ENCODE measurements at regions not wholly inside any gene's neighbourhood (a gene's known extent, or its start where the extent isn't known, plus 50 kb on each side); places are given as distances from the start of the nearest gene placed in this dataset.

DNA sequence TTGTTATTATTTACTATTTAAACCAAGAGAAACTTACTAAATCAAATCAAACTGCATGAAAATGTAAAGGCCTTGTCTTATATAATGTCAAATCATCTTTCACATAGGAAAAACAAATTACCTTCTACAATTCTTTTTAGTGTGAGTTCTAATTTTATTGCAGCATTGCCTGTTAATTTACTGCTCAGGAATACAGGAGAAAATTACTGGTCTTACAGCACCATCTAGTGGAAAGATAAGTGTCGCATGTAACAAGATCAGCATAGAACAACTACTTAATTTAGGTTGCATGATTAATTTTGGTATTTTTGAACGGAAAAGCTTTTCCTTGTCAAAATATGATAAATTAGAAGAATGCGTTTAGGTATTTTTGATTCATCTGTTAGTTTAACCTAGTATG is 502.7 kb downstream of the UQCRFS1 start:
- no peak overlapping the region for H2AK5ac ChIP-seq (ENCODE audit: insufficient read length, low read length)
- no peaks in the 10 kb centered on the region for H3K36me3 Mint-ChIP-seq (ENCODE audit: insufficient read depth in 1 of 3, low read depth in 3 of 3)
- no peak overlapping the region for H3T11ph ChIP-seq (ENCODE audit: low read length)
- no peak overlapping the region for H3K18ac ChIP-seq (ENCODE audit: insufficient read length, low read depth, low read length)
- no peaks in the 10 kb centered on the region for H3K9me3 Mint-ChIP-seq
- no peak for DNase-seq
- no peak overlapping the region for H2BK12ac ChIP-seq (ENCODE audit: insufficient read length, low read depth, low read length)
- no peaks in the 10 kb centered on the region for H3K23me2 ChIP-seq (ENCODE audit: insufficient read length, low read depth, low read length, poor library complexity, severe bottlenecking)
- H3K27me3 Mint-ChIP-seq (ENCODE audit: low read depth) = no peaks in the 10 kb centered on the region
- no peaks in the 10 kb centered on the region for H4K20me1 ChIP-seq (ENCODE audit: control insufficient read depth, insufficient read depth, insufficient read length)
- no peaks in the 10 kb centered on the region for H3K9me3 ChIP-seq (ENCODE audit: control insufficient read depth, low read depth, low read length)
- H3K4me2 ChIP-seq (ENCODE audit: insufficient read depth, insufficient read length, low read length) = no peak overlapping the region
- H3K23ac ChIP-seq (ENCODE audit: insufficient read length, low read depth, low read length) = no peak overlapping the region
- H3K4me1 ChIP-seq (ENCODE audit: insufficient read depth, low read length) = no peaks in the 10 kb centered on the region
- no peak overlapping the region for H3K9ac ChIP-seq (ENCODE audit: extremely low read depth, insufficient read length, low read length)
- H3K56ac ChIP-seq (ENCODE audit: insufficient read length, low read depth, low read length) = no peak overlapping the region
- no peak overlapping the region for H3K4ac ChIP-seq (ENCODE audit: low read depth, low read length)
- H2BK20ac ChIP-seq (ENCODE audit: low read depth, low read length, poor library complexity, severe bottlenecking) = no peak overlapping the region
- no peak overlapping the region for H3K27ac Mint-ChIP-seq
- H3K79me2 ChIP-seq (ENCODE audit: insufficient read depth, low read length) = no peaks in the 10 kb centered on the region
- H3K14ac ChIP-seq (ENCODE audit: insufficient read depth, low read length) = no peak overlapping the region
- no peaks in the 10 kb centered on the region for H3K4me1 Mint-ChIP-seq
- H3K27ac ChIP-seq (ENCODE audit: insufficient read length, low read depth, low read length) = no peak overlapping the region
- no peaks in the 10 kb centered on the region for H3K27me3 ChIP-seq (ENCODE audit: insufficient read depth, low read length)
- no peak overlapping the region for H4K91ac ChIP-seq (ENCODE audit: insufficient read length, low read depth, low read length)
- no peaks in the 10 kb centered on the region for H3K79me1 ChIP-seq (ENCODE audit: insufficient read depth, low read depth, low read length, poor library complexity, severe bottlenecking)
- H3K4me3 Mint-ChIP-seq = no peak overlapping the region
- no peak overlapping the region for H2AFZ ChIP-seq (ENCODE audit: low read length)
- no peak overlapping the region for H2BK5ac ChIP-seq (ENCODE audit: insufficient read length, low read length)
- no peak overlapping the region for H2BK15ac ChIP-seq (ENCODE audit: low read depth, low read length)
- no peak overlapping the region for H4K5ac ChIP-seq (ENCODE audit: insufficient read length, low read depth, low read length)
- no peak overlapping the region for H4K8ac ChIP-seq (replicated peaks; ENCODE audit: insufficient read length, low read depth, low read length)
- TF ChIP-seq, protein P1, sequence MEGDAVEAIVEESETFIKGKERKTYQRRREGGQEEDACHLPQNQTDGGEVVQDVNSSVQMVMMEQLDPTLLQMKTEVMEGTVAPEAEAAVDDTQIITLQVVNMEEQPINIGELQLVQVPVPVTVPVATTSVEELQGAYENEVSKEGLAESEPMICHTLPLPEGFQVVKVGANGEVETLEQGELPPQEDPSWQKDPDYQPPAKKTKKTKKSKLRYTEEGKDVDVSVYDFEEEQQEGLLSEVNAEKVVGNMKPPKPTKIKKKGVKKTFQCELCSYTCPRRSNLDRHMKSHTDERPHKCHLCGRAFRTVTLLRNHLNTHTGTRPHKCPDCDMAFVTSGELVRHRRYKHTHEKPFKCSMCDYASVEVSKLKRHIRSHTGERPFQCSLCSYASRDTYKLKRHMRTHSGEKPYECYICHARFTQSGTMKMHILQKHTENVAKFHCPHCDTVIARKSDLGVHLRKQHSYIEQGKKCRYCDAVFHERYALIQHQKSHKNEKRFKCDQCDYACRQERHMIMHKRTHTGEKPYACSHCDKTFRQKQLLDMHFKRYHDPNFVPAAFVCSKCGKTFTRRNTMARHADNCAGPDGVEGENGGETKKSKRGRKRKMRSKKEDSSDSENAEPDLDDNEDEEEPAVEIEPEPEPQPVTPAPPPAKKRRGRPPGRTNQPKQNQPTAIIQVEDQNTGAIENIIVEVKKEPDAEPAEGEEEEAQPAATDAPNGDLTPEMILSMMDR (conservative IDR thresholded peaks at IDR 0.05) = peak; percentile 86
- no peak overlapping the region for H2BK120ac ChIP-seq (ENCODE audit: low read depth, low read length, poor library complexity, severe bottlenecking)
- WGBS (ENCODE audit: extremely low coverage, insufficient read length, low lambda C conversion rate) = no CpG with 5 or more reads among the region's 3 CpGs
